PC-3 (cell line): ENCODE measurements at regions not wholly inside any gene's neighbourhood (a gene's known extent, or its start where the extent isn't known, plus 50 kb on each side); places are given as distances from the start of the nearest gene placed in this dataset.

ENCODE experiments used
- EZH2 ChIP-seq: fragments of 300-600 bp; sonication (generic); IDR thresholded peaks from one replicate; pipeline ENCODE4 v1.6.1; 2017; ENCODE audit warnings: antibody characterized with exemption, mild to moderate bottlenecking, low read length; ENCODE audit not compliant: unreplicated experiment
- TF ChIP-seq, protein P1 (sequence below): fragments of 300-600 bp; sonication (generic); conservative IDR thresholded peaks from 2 replicates; pipeline ENCODE4 v1.5.1; 2017; ENCODE audit warnings: antibody characterized with exemption, low read depth, mild to moderate bottlenecking, low read length

DNA sequence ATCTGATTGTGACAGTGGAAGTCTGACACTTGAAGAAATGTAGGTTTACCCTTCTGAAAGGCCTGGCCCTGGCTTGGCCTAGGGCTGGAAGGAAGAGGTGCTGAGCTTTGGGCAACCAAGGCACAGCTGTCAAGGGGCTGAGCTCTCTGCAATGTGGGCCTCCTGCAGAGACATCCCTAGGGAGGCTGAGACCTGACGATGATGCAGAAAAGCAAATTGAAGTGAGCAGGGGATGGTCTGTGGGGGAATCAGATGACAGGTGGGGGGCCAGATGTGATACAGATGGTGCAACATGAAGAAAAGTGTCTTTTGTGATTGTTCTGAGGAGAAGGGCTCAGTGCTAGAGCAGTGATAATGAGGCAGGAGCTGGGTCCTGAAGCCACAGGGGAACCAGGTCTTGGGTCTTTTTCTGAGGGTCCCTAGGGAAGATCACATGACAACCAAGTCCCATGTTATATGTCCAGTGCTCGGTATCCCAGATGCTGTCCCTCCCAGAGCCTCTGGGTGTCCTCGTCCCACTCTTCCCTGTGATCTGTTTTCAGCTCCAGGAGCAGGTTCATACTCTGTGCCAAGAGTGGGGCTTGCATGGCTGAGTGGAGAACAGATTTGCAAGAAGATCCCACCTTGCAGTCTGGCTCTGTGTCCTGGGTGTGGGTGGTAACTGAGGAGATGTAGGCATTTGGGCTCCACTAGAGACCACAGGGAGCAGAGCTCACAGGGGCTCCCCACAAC lies 79.9 kb upstream of the VPREB1 start:
- TF ChIP-seq, protein P1, sequence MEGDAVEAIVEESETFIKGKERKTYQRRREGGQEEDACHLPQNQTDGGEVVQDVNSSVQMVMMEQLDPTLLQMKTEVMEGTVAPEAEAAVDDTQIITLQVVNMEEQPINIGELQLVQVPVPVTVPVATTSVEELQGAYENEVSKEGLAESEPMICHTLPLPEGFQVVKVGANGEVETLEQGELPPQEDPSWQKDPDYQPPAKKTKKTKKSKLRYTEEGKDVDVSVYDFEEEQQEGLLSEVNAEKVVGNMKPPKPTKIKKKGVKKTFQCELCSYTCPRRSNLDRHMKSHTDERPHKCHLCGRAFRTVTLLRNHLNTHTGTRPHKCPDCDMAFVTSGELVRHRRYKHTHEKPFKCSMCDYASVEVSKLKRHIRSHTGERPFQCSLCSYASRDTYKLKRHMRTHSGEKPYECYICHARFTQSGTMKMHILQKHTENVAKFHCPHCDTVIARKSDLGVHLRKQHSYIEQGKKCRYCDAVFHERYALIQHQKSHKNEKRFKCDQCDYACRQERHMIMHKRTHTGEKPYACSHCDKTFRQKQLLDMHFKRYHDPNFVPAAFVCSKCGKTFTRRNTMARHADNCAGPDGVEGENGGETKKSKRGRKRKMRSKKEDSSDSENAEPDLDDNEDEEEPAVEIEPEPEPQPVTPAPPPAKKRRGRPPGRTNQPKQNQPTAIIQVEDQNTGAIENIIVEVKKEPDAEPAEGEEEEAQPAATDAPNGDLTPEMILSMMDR, result no peak
- TF ChIP-seq EZH2, result no peak
